ENCODE measurements at regions not wholly inside any gene's neighbourhood (a gene's known extent, or its start where the extent isn't known, plus 50 kb on each side); places are given as distances from the start of the nearest gene placed in this dataset.

GRCh38 chr15:81779181-81779580, 266.6 kb downstream of the MEX3B start:
- TF ChIP-seq CTCF (IDR thresholded peaks at IDR 0.05) (no peak), EP300 (IDR thresholded peaks at IDR 0.05) (no peak)
